GM12878 (cell line): ENCODE measurements at regions not wholly inside any gene's neighbourhood (a gene's known extent, or its start where the extent isn't known, plus 50 kb on each side); places are given as distances from the start of the nearest gene placed in this dataset.

Source experiments
- CHD2 ChIP-seq: IDR thresholded peaks from 2 replicates; pipeline ENCODE4 v1.6.1; 2011; ENCODE audit warnings: low read depth, low read length, improper control_type of control experiment, borderline replicate concordance
- HDAC2 ChIP-seq: fragments of 200-600 bp; sonication (generic); IDR thresholded peaks from 2 replicates; pipeline ENCODE4 v1.6.1; 2017
- IKZF1 ChIP-seq: fragments of 450-650 bp; conservative IDR thresholded peaks from 2 replicates; pipeline ENCODE4 v1.6.1; 2017; ENCODE audit warnings: antibody characterized with exemption, mild to moderate bottlenecking
- NRF1 ChIP-seq: conservative IDR thresholded peaks from 2 replicates; pipeline ENCODE4 v1.6.1; 2011; ENCODE audit warnings: mild to moderate bottlenecking, low read depth, low read length, improper control_type of control experiment
- POLR2A ChIP-seq: IDR thresholded peaks from 2 replicates; pipeline ENCODE4 v1.6.1; 2011; ENCODE audit warnings: low read depth, mild to moderate bottlenecking, low read length
- POLR2AphosphoS2 ChIP-seq: IDR thresholded peaks from 2 replicates; pipeline ENCODE4 v1.6.1; 2011; ENCODE audit warnings: low read depth, mild to moderate bottlenecking, low read length, improper control_type of control experiment, moderate library complexity
- SRF ChIP-seq, 2 experiments: IDR thresholded peaks; 2 replicates each; pipeline ENCODE4 v1.6.1; 2011; ENCODE audit warnings: low read depth in 2 of 2, low read length in 2 of 2, mild to moderate bottlenecking in 1 of 2, moderate library complexity in 1 of 2
- STAT1 ChIP-seq: fragments of 450-650 bp; conservative IDR thresholded peaks from 2 replicates; pipeline ENCODE4 v1.6.1; 2014; ENCODE audit warnings: antibody characterized with exemption, mild to moderate bottlenecking
- TAF1 ChIP-seq: IDR thresholded peaks from 2 replicates; pipeline ENCODE4 v1.6.1; 2011; ENCODE audit warnings: mild to moderate bottlenecking, low read depth, low read length, borderline replicate concordance
- ZNF217 ChIP-seq: fragments of 450-650 bp; IDR thresholded peaks from 2 replicates; pipeline ENCODE4 v1.6.1; 2017; ENCODE audit warnings: antibody characterized with exemption, mild to moderate bottlenecking
- TF ChIP-seq, protein P1 (sequence below), 3 experiments: IDR thresholded peaks in 2 of 3; conservative IDR thresholded peaks in 1 of 3; 2 replicates each; pipeline ENCODE4 v1.5.1; 2011; ENCODE audit warnings: low read depth in 3 of 3, low read length in 3 of 3, mild to moderate bottlenecking in 3 of 3, control low read depth in 2 of 3, moderate library complexity in 2 of 3, inconsistent platforms in 1 of 3, mixed read lengths in 1 of 3; ENCODE audit not compliant: control insufficient read depth in 2 of 3, insufficient read depth in 1 of 3; ENCODE audit errors: extremely low read depth in 1 of 3
- TF ChIP-seq, protein P2 (sequence below): fragments of 450-650 bp; IDR thresholded peaks from 2 replicates; pipeline ENCODE4 v1.6.1; 2014; ENCODE audit warnings: mild to moderate bottlenecking
- TF ChIP-seq, protein P3 (sequence below): IDR thresholded peaks from 2 replicates; pipeline ENCODE4 v1.6.1; 2012; ENCODE audit warnings: mild to moderate bottlenecking, low read depth, low read length
- TF ChIP-seq, protein P4 (sequence below): IDR thresholded peaks from 2 replicates; pipeline ENCODE4 v1.6.1; 2011; ENCODE audit warnings: mild to moderate bottlenecking, low read depth, low read length, moderate library complexity; ENCODE audit not compliant: insufficient replicate concordance

DNA sequence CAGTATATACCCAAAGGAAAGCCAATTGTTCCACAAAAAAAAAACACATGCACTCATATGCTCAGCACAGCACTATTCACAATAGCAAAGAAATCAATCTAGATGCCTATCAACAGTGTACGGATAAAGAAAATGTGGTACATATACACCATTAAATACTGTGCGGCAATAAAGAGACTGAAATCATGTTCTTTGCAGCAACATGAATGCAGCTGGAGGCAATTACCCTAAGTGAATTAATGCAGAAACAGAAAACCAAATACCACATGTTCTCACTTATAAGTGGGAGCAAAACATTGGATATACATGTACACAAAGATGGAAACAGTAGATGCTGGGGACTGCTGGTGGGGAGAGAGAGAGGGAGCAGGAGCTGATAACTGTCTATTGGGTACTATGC is 124.2 kb upstream of the AADACL2 start:
- TF ChIP-seq, protein P1, sequence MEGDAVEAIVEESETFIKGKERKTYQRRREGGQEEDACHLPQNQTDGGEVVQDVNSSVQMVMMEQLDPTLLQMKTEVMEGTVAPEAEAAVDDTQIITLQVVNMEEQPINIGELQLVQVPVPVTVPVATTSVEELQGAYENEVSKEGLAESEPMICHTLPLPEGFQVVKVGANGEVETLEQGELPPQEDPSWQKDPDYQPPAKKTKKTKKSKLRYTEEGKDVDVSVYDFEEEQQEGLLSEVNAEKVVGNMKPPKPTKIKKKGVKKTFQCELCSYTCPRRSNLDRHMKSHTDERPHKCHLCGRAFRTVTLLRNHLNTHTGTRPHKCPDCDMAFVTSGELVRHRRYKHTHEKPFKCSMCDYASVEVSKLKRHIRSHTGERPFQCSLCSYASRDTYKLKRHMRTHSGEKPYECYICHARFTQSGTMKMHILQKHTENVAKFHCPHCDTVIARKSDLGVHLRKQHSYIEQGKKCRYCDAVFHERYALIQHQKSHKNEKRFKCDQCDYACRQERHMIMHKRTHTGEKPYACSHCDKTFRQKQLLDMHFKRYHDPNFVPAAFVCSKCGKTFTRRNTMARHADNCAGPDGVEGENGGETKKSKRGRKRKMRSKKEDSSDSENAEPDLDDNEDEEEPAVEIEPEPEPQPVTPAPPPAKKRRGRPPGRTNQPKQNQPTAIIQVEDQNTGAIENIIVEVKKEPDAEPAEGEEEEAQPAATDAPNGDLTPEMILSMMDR (IDR thresholded peaks at IDR 0.05 in 2 of 3, conservative IDR thresholded peaks at IDR 0.05 in 1 of 3; ENCODE audit: control insufficient read depth in 2 of 3, extremely low read depth in 1 of 3, insufficient read depth in 1 of 3, low read depth in 3 of 3, low read length in 3 of 3) = no peak
- TF ChIP-seq CHD2 = no peak
- no peak for TF ChIP-seq ZNF217
- no peak for TF ChIP-seq NRF1
- TF ChIP-seq STAT1 = no peak
- no peak for TF ChIP-seq TAF1
- TF ChIP-seq SRF (IDR thresholded peaks at IDR 0.05; ENCODE audit: low read depth in 2 of 2, low read length in 2 of 2) = no peak
- no peak for TF ChIP-seq POLR2A
- TF ChIP-seq, protein P2, sequence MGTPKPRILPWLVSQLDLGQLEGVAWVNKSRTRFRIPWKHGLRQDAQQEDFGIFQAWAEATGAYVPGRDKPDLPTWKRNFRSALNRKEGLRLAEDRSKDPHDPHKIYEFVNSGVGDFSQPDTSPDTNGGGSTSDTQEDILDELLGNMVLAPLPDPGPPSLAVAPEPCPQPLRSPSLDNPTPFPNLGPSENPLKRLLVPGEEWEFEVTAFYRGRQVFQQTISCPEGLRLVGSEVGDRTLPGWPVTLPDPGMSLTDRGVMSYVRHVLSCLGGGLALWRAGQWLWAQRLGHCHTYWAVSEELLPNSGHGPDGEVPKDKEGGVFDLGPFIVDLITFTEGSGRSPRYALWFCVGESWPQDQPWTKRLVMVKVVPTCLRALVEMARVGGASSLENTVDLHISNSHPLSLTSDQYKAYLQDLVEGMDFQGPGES = no peak
- TF ChIP-seq POLR2AphosphoS2 = no peak
- TF ChIP-seq, protein P3, sequence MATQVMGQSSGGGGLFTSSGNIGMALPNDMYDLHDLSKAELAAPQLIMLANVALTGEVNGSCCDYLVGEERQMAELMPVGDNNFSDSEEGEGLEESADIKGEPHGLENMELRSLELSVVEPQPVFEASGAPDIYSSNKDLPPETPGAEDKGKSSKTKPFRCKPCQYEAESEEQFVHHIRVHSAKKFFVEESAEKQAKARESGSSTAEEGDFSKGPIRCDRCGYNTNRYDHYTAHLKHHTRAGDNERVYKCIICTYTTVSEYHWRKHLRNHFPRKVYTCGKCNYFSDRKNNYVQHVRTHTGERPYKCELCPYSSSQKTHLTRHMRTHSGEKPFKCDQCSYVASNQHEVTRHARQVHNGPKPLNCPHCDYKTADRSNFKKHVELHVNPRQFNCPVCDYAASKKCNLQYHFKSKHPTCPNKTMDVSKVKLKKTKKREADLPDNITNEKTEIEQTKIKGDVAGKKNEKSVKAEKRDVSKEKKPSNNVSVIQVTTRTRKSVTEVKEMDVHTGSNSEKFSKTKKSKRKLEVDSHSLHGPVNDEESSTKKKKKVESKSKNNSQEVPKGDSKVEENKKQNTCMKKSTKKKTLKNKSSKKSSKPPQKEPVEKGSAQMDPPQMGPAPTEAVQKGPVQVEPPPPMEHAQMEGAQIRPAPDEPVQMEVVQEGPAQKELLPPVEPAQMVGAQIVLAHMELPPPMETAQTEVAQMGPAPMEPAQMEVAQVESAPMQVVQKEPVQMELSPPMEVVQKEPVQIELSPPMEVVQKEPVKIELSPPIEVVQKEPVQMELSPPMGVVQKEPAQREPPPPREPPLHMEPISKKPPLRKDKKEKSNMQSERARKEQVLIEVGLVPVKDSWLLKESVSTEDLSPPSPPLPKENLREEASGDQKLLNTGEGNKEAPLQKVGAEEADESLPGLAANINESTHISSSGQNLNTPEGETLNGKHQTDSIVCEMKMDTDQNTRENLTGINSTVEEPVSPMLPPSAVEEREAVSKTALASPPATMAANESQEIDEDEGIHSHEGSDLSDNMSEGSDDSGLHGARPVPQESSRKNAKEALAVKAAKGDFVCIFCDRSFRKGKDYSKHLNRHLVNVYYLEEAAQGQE = no peak
- TF ChIP-seq HDAC2 = no peak
- no peak for TF ChIP-seq IKZF1
- TF ChIP-seq, protein P4, sequence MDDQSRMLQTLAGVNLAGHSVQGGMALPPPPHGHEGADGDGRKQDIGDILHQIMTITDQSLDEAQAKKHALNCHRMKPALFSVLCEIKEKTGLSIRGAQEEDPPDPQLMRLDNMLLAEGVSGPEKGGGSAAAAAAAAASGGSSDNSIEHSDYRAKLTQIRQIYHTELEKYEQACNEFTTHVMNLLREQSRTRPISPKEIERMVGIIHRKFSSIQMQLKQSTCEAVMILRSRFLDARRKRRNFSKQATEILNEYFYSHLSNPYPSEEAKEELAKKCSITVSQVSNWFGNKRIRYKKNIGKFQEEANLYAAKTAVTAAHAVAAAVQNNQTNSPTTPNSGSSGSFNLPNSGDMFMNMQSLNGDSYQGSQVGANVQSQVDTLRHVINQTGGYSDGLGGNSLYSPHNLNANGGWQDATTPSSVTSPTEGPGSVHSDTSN = no peak
